Upper lobe of right lung (tissue), 1 donor: ENCODE measurements at regions not wholly inside any gene's neighbourhood (a gene's known extent, or its start where the extent isn't known, plus 50 kb on each side); places are given as distances from the start of the nearest gene placed in this dataset.

Experiments
- ATAC-seq: fragments of 200-7000 bp; cut with Tn5 transposase; one replicate; pipeline ENCODE4 v1.9.1; 2020; ENCODE audit warnings: mild to moderate bottlenecking, moderate library complexity
- DNase-seq: peaks from one replicate; pipeline ENCODE4 v3.0.0-alpha.2; 2020
- H3K27ac ChIP-seq: fragments of 200-600 bp; one replicate; pipeline ENCODE4 v1.8.0; 2022
- H3K27me3 ChIP-seq: fragments of 200-600 bp; one replicate; pipeline ENCODE4 v1.8.0; 2022; ENCODE audit warnings: mild to moderate bottlenecking
- H3K36me3 ChIP-seq: fragments of 200-600 bp; one replicate; pipeline ENCODE4 v1.8.0; 2022
- H3K4me1 ChIP-seq: fragments of 200-600 bp; one replicate; pipeline ENCODE4 v1.8.0; 2022
- H3K4me3 ChIP-seq: fragments of 200-600 bp; one replicate; pipeline ENCODE4 v1.8.0; 2022; ENCODE audit warnings: mild to moderate bottlenecking
- H3K9me3 ChIP-seq: fragments of 200-600 bp; one replicate; pipeline ENCODE4 v1.8.0; 2022
- CTCF ChIP-seq: fragments of 200-600 bp; IDR thresholded peaks from one replicate; pipeline ENCODE4 v1.8.0; 2022; ENCODE audit warnings: antibody characterized with exemption
- intact Hi-C: fragments of 100-400 bp; cut with DNase I; formaldehyde crosslinking; loops from one replicate; pipeline ENCODE4 v1.11.0; 2022
- donor health status: DM: no; HTN: yes; CAD: no; lungs with severe emphysema.

GRCh38 chr5:171600741-171601265, 181.4 kb downstream of the FGF18 start:
- H3K4me3 ChIP-seq, result no peak overlapping the region
- no peak for DNase-seq
- no peaks in the 10 kb centered on the region for H3K36me3 ChIP-seq
- peak; percentile 41 for ATAC-seq
- no peaks in the 10 kb centered on the region for H3K9me3 ChIP-seq
- no peak for TF ChIP-seq CTCF
- peaks cover 11% of the 10 kb centered on the region for H3K4me1 ChIP-seq
- H3K27ac ChIP-seq, result no peak overlapping the region
- intact Hi-C loops, result no loop called here
- no peaks in the 10 kb centered on the region for H3K27me3 ChIP-seq

- no peak overlapping the region for H3K4me3 ChIP-seq
- no peak for TF ChIP-seq CTCF
- H3K4me1 ChIP-seq, result peaks cover 6% of the 10 kb centered on the region
- no peaks in the 10 kb centered on the region for H3K9me3 ChIP-seq
- H3K27ac ChIP-seq, result no peak overlapping the region
- ATAC-seq (peak; percentile 35), DNase-seq (no peak)
- intact Hi-C loops, result no loop called here
- no peaks in the 10 kb centered on the region for H3K36me3 ChIP-seq
- no peaks in the 10 kb centered on the region for H3K27me3 ChIP-seq
Observed at GRCh38 chr5:171601266-171601881, 181.9 kb downstream of the FGF18 start.

GRCh38 chr5:171603591-171603990, 182.0 kb upstream of the SMIM23 start:
- TF ChIP-seq CTCF, result no peak
- H3K4me1 ChIP-seq, result peaks cover 6% of the 10 kb centered on the region
- no peak for ATAC-seq
- no peak overlapping the region for H3K27ac ChIP-seq
- H3K4me3 ChIP-seq, result no peak overlapping the region
- no peaks in the 10 kb centered on the region for H3K9me3 ChIP-seq
- intact Hi-C loops, result no loop called here
- H3K36me3 ChIP-seq, result no peaks in the 10 kb centered on the region
- no peak for DNase-seq
- H3K27me3 ChIP-seq, result no peaks in the 10 kb centered on the region

- Histone ChIP-seq H3K27ac (no peak overlapping the region), H3K27me3 (no peaks in the 10 kb centered on the region), H3K9me3 (no peaks in the 10 kb centered on the region), H3K4me3 (no peak overlapping the region), H3K36me3 (no peaks in the 10 kb centered on the region), H3K4me1 (peaks cover 6% of the 10 kb centered on the region)
- DNase-seq, result no peak
- intact Hi-C loops, result no loop called here
- TF ChIP-seq CTCF, result no peak
- ATAC-seq, result no peak
Observed at GRCh38 chr5:171604195-171604594, 181.4 kb upstream of the SMIM23 start.

GRCh38 chr5:171606414-171607024, 179.1 kb upstream of the SMIM23 start:
- peak; percentile 21 for TF ChIP-seq CTCF
- Histone ChIP-seq H3K27me3 (no peaks in the 10 kb centered on the region), H3K4me3 (no peak overlapping the region), H3K27ac (no peak overlapping the region), H3K36me3 (no peaks in the 10 kb centered on the region), H3K4me1 (no peaks in the 10 kb centered on the region), H3K9me3 (no peaks in the 10 kb centered on the region)
- ATAC-seq, result no peak
- intact Hi-C loops, result no loop called here
- DNase-seq, result no peak
